HG03139 (cell line): ENCODE measurements at regions not wholly inside any gene's neighbourhood (a gene's known extent, or its start where the extent isn't known, plus 50 kb on each side); places are given as distances from the start of the nearest gene placed in this dataset.
"Not testable (repeated sequence)": the region's sequence is repeated elsewhere in the genome, so short reads cannot be mapped to it uniquely, and the experiment has no call there.

Experiments used
- ATAC-seq: cut with Tn5 transposase; IDR thresholded peaks from one replicate; pipeline ENCODE4 v1.9.1; 2021; ENCODE audit not compliant: unreplicated experiment

GRCh38 chr2:42978887-42979415, 186.6 kb upstream of the HAAO start:
- no peak for ATAC-seq

GRCh38 chr2:42978175-42978886, 185.9 kb upstream of the HAAO start:
- no peak for ATAC-seq

- ATAC-seq: no peak
Measured at GRCh38 chr2:42977270-42978174, 185.1 kb upstream of the HAAO start.

GRCh38 chr2:42976351-42976750, 184.0 kb upstream of the HAAO start:
- no peak for ATAC-seq

GRCh38 chr2:42974721-42975717, 182.6 kb upstream of the HAAO start:
- no peak for ATAC-seq

GRCh38 chr2:42974169-42974720, 181.9 kb upstream of the HAAO start:
- ATAC-seq: no peak

GRCh38 chr2:42973726-42974125, 181.3 kb upstream of the HAAO start:
- ATAC-seq: no peak

- ATAC-seq: not testable (repeated sequence)
Measured at GRCh38 chr2:42972933-42973516, 180.6 kb upstream of the HAAO start.

GRCh38 chr2:42971947-42972736, 179.8 kb upstream of the HAAO start:
- no peak for ATAC-seq

- ATAC-seq: no peak
Measured at GRCh38 chr2:42971381-42971780, 179.0 kb upstream of the HAAO start.

GRCh38 chr2:42970151-42970550, 177.8 kb upstream of the HAAO start:
- ATAC-seq: no peak

GRCh38 chr2:42969231-42970150, 177.1 kb upstream of the HAAO start:
- ATAC-seq: no peak

GRCh38 chr2:42967959-42968674, 175.7 kb upstream of the HAAO start:
- no peak for ATAC-seq

GRCh38 chr2:42965910-42966309, 173.5 kb upstream of the HAAO start:
- ATAC-seq: no peak

- ATAC-seq: no peak
Measured at GRCh38 chr2:42965196-42965595, 172.8 kb upstream of the HAAO start.

GRCh38 chr2:42964439-42965083, 172.2 kb upstream of the HAAO start:
- ATAC-seq: no peak

- ATAC-seq: no peak
Measured at GRCh38 chr2:42963452-42964068, 171.2 kb upstream of the HAAO start.
